Uterus (tissue), 2 donors: ENCODE measurements at regions not wholly inside any gene's neighbourhood (a gene's known extent, or its start where the extent isn't known, plus 50 kb on each side); places are given as distances from the start of the nearest gene placed in this dataset.

Experiments
- CTCF ChIP-seq, 4 experiments: fragments of 200-600 bp in 2 of 4; fragments of 450-650 bp in 2 of 4; sonication (generic) in 2 of 4; IDR thresholded peaks; one replicate each; pipeline ENCODE4 v1.5.1; 2016 to 2019; ENCODE audit warnings: antibody characterized with exemption in 4 of 4, mild to moderate bottlenecking in 2 of 4, moderate library complexity in 1 of 4
- POLR2A ChIP-seq, 2 donors: fragments of 450-650 bp; IDR thresholded peaks; one replicate each; pipeline ENCODE4 v1.6.1; 2016; ENCODE audit warnings: antibody characterized with exemption in 2 of 2, mild to moderate bottlenecking in 1 of 2, moderate library complexity in 1 of 2

GRCh38 chr5:156052656-156053055 lies 274.3 kb upstream of the SGCD start:
- TF ChIP-seq CTCF (IDR thresholded peaks at IDR 0.05) (no peak), POLR2A (IDR thresholded peaks at IDR 0.05) (no peak)
